Hematopoietic multipotent progenitor cell treated with erythropoietin and hydrocortisone succinate and interleukin-3 and kit ligand, for 15 days (in vitro differentiated cells): ENCODE measurements at regions not wholly inside any gene's neighbourhood (a gene's known extent, or its start where the extent isn't known, plus 50 kb on each side); places are given as distances from the start of the nearest gene placed in this dataset.
"Not testable (repeated sequence)": the region's sequence is repeated elsewhere in the genome, so short reads cannot be mapped to it uniquely, and the experiment has no call there.

Source experiments
- DNase-seq: peaks from one replicate; pipeline ENCODE4 v3.0.0-alpha.2; 2015; ENCODE audit warnings: low spot score

- DNase-seq: no peak
These were observed 402.7 kb upstream of the INTU start for GRCh38 chr4:127229855-127230608.

GRCh38 chr4:127236889-127237288 lies 395.9 kb upstream of the INTU start:
- DNase-seq: no peak

- no peak for DNase-seq
These were observed 395.2 kb upstream of the INTU start for GRCh38 chr4:127237581-127237980.

GRCh38 chr4:127238956-127239475 lies 393.7 kb upstream of the INTU start:
- no peak for DNase-seq

- DNase-seq: no peak
These were observed 392.6 kb upstream of the INTU start for GRCh38 chr4:127239902-127240763.

- DNase-seq: no peak
These were observed 392.0 kb upstream of the INTU start for GRCh38 chr4:127240764-127241105.

- no peak for DNase-seq
These were observed 388.2 kb upstream of the INTU start for GRCh38 chr4:127244515-127244914.

GRCh38 chr4:127246963-127247952 lies 385.5 kb upstream of the INTU start:
- no peak for DNase-seq

- no peak for DNase-seq
These were observed 383.5 kb upstream of the INTU start for GRCh38 chr4:127249066-127249766.

GRCh38 chr4:127249767-127250108 lies 383.0 kb upstream of the INTU start:
- DNase-seq: no peak

GRCh38 chr4:127250577-127250976 lies 382.2 kb upstream of the INTU start:
- no peak for DNase-seq

- DNase-seq: no peak
These were observed 381.3 kb upstream of the INTU start for GRCh38 chr4:127251423-127251822.

- DNase-seq: no peak
These were observed 376.3 kb upstream of the INTU start for GRCh38 chr4:127256500-127256899.

- no peak for DNase-seq
These were observed 371.3 kb upstream of the INTU start for GRCh38 chr4:127261476-127261875.

GRCh38 chr4:127268367-127268766 lies 364.4 kb upstream of the INTU start:
- DNase-seq: no peak

GRCh38 chr4:127277023-127277422 lies 355.7 kb upstream of the INTU start:
- not testable (repeated sequence) for DNase-seq

GRCh38 chr4:127284236-127284635 lies 348.5 kb upstream of the INTU start:
- DNase-seq: no peak

- DNase-seq: no peak
These were observed 341.4 kb upstream of the INTU start for GRCh38 chr4:127291316-127291715.

GRCh38 chr4:127293496-127293895 lies 339.3 kb upstream of the INTU start:
- no peak for DNase-seq

- DNase-seq: no peak
These were observed 328.4 kb upstream of the INTU start for GRCh38 chr4:127304356-127304755.

GRCh38 chr4:127307996-127308395 lies 324.8 kb upstream of the INTU start:
- no peak for DNase-seq
